AG10803 (cell line): ENCODE measurements at regions not wholly inside any gene's neighbourhood (a gene's known extent, or its start where the extent isn't known, plus 50 kb on each side); places are given as distances from the start of the nearest gene placed in this dataset.

Source experiments
- DNase-seq: peaks from one replicate; pipeline ENCODE4 v3.0.0; 2010; ENCODE audit warnings: low read depth
- H3K4me3 ChIP-seq: 2 replicates; pipeline ENCODE4 v1.5.1; 2011; ENCODE audit warnings: mild to moderate bottlenecking, low read length, control low read depth
- CTCF ChIP-seq: conservative IDR thresholded peaks from 2 replicates; pipeline ENCODE4 v1.5.1; 2011; ENCODE audit warnings: mild to moderate bottlenecking, low read length, control low read depth, inconsistent platforms

GRCh38 chr11:98007072-98007471 is 1013.7 kb upstream of the CNTN5 start:
- no peak for TF ChIP-seq CTCF
- H3K4me3 ChIP-seq = no peak overlapping the region
- no peak for DNase-seq

- no peak for TF ChIP-seq CTCF
- DNase-seq = no peak
- H3K4me3 ChIP-seq = no peak overlapping the region
Observed at GRCh38 chr11:98027652-98028051, 993.1 kb upstream of the CNTN5 start.

- DNase-seq = no peak
Observed at GRCh38 chr11:98029832-98030231, 990.9 kb upstream of the CNTN5 start.

GRCh38 chr11:98036810-98037209 is 983.9 kb upstream of the CNTN5 start:
- no peak for DNase-seq
- no peak for TF ChIP-seq CTCF
- H3K4me3 ChIP-seq = no peak overlapping the region

More at GRCh38 chr11:98029832-98030231, 990.9 kb upstream of the CNTN5 start:
- TF ChIP-seq CTCF = no peak
- H3K4me3 ChIP-seq = no peak overlapping the region

GRCh38 chr11:98040061-98040808 is 980.5 kb upstream of the CNTN5 start:
- DNase-seq = no peak
- TF ChIP-seq CTCF = no peak
- no peak overlapping the region for H3K4me3 ChIP-seq

GRCh38 chr11:98047647-98048046 is 973.1 kb upstream of the CNTN5 start:
- no peak for DNase-seq
- no peak overlapping the region for H3K4me3 ChIP-seq
- TF ChIP-seq CTCF = no peak

GRCh38 chr11:98053851-98054250 is 966.9 kb upstream of the CNTN5 start:
- TF ChIP-seq CTCF = no peak
- no peak for DNase-seq
- H3K4me3 ChIP-seq = no peak overlapping the region
